ENCODE measurements at regions not wholly inside any gene's neighbourhood (a gene's known extent, or its start where the extent isn't known, plus 50 kb on each side); places are given as distances from the start of the nearest gene placed in this dataset.

- intact Hi-C loops (cut with micrococcal nuclease) = no loop called here
Measured at GRCh38 chr13:100859861-100860260, 185.3 kb upstream of the TMTC4 start.

- intact Hi-C loops (cut with micrococcal nuclease) = no loop called here
Measured at GRCh38 chr13:100855151-100855550, 180.6 kb upstream of the TMTC4 start.

- intact Hi-C loops (cut with micrococcal nuclease) = no loop called here
Measured at GRCh38 chr13:100854006-100854405, 179.4 kb upstream of the TMTC4 start.

GRCh38 chr13:100853434-100853833, 178.8 kb upstream of the TMTC4 start:
- intact Hi-C loops (cut with micrococcal nuclease) = no loop called here

GRCh38 chr13:100852146-100852545, 177.6 kb upstream of the TMTC4 start:
- intact Hi-C loops (cut with micrococcal nuclease) = no loop called here

- intact Hi-C loops (cut with micrococcal nuclease) = no loop called here
Measured at GRCh38 chr13:100848304-100848703, 173.7 kb upstream of the TMTC4 start.

- intact Hi-C loops (cut with micrococcal nuclease) = no loop called here
Measured at GRCh38 chr13:100845128-100845757, 170.6 kb upstream of the TMTC4 start.

GRCh38 chr13:100842136-100842535, 167.5 kb upstream of the TMTC4 start:
- intact Hi-C loops (cut with micrococcal nuclease) = no loop called here

- intact Hi-C loops (cut with micrococcal nuclease) = no loop called here
Measured at GRCh38 chr13:100838387-100838786, 163.8 kb upstream of the TMTC4 start.

- intact Hi-C loops (cut with micrococcal nuclease) = no loop called here
Measured at GRCh38 chr13:100837631-100838030, 163.0 kb upstream of the TMTC4 start.

GRCh38 chr13:100836711-100837110, 162.1 kb upstream of the TMTC4 start:
- intact Hi-C loops (cut with micrococcal nuclease) = no loop called here

- intact Hi-C loops (cut with micrococcal nuclease) = no loop called here
Measured at GRCh38 chr13:100835695-100836094, 161.1 kb upstream of the TMTC4 start.

- intact Hi-C loops (cut with micrococcal nuclease) = no loop called here
Measured at GRCh38 chr13:100833427-100833826, 158.8 kb upstream of the TMTC4 start.

- intact Hi-C loops (cut with micrococcal nuclease) = no loop called here
Measured at GRCh38 chr13:100828226-100828625, 153.6 kb upstream of the TMTC4 start.

GRCh38 chr13:100827489-100828176, 153.0 kb upstream of the TMTC4 start:
- intact Hi-C loops (cut with micrococcal nuclease) = no loop called here

- intact Hi-C loops (cut with micrococcal nuclease) = no loop called here
Measured at GRCh38 chr13:100826441-100826840, 151.8 kb upstream of the TMTC4 start.

GRCh38 chr13:100825557-100825956, 151.0 kb upstream of the TMTC4 start:
- intact Hi-C loops (cut with micrococcal nuclease) = no loop called here

- intact Hi-C loops (cut with micrococcal nuclease) = no loop called here
Measured at GRCh38 chr13:100824366-100824765, 149.8 kb upstream of the TMTC4 start.

- intact Hi-C loops (cut with micrococcal nuclease) = no loop called here
Measured at GRCh38 chr13:100823448-100823847, 148.9 kb upstream of the TMTC4 start.

- intact Hi-C loops (cut with micrococcal nuclease) = no loop called here
Measured at GRCh38 chr13:100822871-100823443, 148.4 kb upstream of the TMTC4 start.

GRCh38 chr13:100818711-100819110, 144.1 kb upstream of the TMTC4 start:
- intact Hi-C loops (cut with micrococcal nuclease) = no loop called here

GRCh38 chr13:100817928-100818327, 143.3 kb upstream of the TMTC4 start:
- intact Hi-C loops (cut with micrococcal nuclease) = no loop called here
